NCI-H460 (cell line): ENCODE measurements at regions not wholly inside any gene's neighbourhood (a gene's known extent, or its start where the extent isn't known, plus 50 kb on each side); places are given as distances from the start of the nearest gene placed in this dataset.
A peak's percentile ranks its signal among the peaks of the same experiment; 100 is the strongest.
"Not testable (repeated sequence)": the region's sequence is repeated elsewhere in the genome, so short reads cannot be mapped to it uniquely, and the experiment has no call there.

Source experiments
- DNase-seq: peaks from one replicate; pipeline ENCODE4 v3.0.0-alpha.2; 2016; ENCODE audit warnings: low read depth; ENCODE audit errors: extremely low read depth

DNA sequence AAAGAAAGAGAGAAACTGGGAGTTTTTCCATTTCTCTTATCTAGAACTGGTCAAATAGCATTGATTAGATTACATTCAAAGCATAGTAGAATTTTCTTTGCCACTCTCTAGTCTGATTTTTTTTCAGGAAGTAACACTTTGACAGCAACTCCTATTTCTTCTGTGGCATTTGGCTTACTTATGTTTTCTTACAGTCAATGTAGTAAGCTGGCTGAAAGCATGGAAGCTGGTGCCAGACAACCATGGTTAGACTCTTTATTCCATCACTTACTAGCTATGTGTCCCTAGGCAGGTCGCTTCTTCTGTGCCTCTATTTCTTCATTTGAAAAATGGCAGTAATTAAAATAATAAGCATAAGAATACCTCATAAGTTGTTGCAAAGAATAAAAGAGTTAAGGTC lies 54.2 kb upstream of the OPRM1 start:
- DNase-seq: no peak

DNA sequence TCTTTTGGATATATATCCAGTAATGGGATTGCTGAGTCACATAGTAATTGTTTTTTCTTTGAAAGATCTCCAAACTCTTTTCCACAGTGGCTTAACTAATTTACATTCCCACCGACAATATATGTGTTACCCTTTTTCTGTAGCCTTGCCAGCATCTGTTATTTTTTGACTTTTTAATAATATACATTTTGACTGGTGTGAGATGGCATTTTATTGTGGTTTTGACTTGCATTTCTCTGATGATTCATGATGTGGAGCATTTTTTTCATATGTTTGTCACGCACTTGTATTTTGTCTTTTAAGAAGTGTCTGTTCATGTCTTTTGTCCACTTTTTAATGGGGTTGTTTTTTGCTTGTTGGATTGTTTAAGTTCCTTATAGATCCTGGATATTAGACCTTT lies 58.9 kb upstream of the OPRM1 start:
- no peak for DNase-seq

- DNase-seq: not testable (repeated sequence)
Measured at GRCh38 chr6:153978911-153979548, 60.0 kb upstream of the OPRM1 start.

DNA sequence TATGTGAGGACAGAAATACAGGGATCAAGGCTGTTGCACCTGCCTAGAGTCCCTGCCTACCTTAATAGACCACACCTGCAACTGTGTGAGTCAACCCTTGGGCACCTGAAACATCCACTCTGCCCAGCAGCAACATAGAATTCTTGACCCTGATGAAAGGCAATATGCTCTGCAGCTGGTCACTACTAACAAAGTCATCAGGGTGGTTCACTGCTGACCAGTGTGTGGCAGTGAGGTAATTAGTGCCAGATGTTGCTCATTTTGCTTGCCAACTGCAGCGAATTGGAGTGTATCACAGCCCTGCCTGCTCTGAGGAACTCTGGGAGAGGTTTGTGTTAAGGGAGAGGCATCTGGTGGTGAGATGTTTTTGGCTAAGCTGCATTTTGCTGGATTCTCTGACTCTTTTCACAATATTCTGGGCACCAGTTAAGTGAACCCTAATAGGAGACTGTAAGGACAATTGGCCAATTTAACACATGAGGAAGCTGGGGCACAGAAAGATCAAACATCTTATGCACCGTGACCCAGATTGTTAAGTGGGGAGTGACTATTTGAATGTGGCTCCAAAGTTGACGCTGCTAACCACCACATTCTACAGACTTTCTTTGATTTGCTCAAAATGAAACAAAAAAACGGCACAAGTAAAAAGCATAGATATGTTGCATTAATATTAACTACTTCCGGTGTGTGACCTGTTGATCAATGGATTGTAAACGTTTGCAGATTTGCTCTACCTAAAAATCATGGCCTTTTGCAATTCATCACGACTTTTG lies 61.9 kb upstream of the OPRM1 start:
- no peak for DNase-seq

- no peak for DNase-seq
Measured at GRCh38 chr6:153966001-153966400, 73.0 kb upstream of the OPRM1 start.

DNA sequence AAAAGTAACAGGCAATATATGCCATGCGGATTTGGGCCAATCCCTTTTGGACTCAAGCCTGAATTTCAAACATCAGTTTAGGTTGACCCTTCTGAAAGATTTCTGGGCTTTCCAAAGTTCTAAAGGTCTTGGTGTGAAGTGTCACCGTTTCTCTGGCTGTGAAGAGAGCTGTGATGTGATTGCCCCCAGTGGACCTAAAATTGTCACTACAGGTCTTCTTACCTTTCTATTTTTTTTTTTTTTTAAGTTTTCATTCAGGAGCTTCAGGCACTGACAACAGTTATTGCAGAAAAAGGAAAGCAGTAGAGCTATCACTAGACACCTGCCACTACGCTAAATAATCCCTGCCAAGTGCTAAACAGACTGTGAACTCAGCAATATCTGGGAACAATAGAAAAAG lies 75.7 kb upstream of the OPRM1 start:
- no peak for DNase-seq

GRCh38 chr6:153962555-153962954 lies 76.5 kb upstream of the OPRM1 start:
- no peak for DNase-seq

DNA sequence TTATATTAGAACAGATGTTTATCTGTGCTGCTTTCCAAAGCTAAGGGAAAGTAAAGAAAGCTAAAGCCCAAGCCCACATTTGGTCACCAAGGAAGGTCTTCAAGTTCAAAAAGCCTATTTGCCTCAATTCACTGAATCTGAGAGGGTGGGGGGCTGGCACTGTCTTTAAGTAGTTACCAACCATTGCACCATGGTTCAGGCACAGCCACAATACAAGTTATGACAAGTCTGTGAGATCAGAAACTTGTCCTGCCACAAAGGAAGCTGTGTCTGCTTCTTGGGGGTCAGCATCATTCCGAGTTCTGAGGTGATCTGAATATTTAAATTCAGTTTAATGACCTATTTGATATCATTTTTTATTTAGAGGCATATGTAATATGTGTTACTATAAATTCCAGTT lies 78.3 kb upstream of the OPRM1 start:
- no peak for DNase-seq

- no peak for DNase-seq
Measured at GRCh38 chr6:153960281-153960680, 78.8 kb upstream of the OPRM1 start.

- no peak for DNase-seq
Measured at GRCh38 chr6:153959276-153959675, 79.8 kb upstream of the OPRM1 start.

GRCh38 chr6:153958860-153959259 lies 80.2 kb upstream of the OPRM1 start:
- DNase-seq: no peak

- DNase-seq: no peak
Measured at GRCh38 chr6:153957394-153957793, 81.6 kb upstream of the OPRM1 start.

GRCh38 chr6:153956808-153957207 lies 82.2 kb upstream of the OPRM1 start:
- DNase-seq: no peak

- no peak for DNase-seq
Measured at GRCh38 chr6:153949616-153950015, 89.4 kb upstream of the OPRM1 start.

DNA sequence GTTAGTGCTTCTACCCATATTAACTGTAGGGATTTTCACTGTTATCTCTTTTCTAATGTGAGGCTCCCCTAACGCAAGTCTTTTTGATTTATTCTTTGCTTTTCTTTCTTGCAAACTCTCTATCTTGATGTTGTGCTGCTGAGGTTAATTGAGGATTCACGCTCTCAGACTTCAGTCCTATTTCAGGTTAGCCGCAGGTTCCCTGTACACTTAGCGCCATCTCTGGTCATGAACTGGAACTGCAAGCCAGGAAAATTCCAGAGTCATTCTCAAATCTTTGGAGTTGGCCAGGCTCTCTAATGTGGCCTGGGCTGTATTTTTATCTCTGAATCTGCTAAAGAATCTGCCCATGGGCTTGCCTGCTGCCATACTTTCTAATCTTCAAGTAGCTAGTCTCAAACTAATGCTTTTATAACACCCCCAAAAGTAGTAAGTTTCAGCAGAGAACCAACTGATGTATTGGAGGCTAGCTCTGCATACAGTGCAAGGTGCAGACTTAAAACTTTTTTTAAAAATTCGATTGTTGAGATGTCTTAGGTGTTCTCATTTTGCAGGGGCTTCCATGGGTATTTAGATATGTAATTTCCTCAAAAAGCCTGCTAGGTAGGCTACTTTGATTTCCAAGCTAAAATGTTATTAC lies 91.1 kb upstream of the OPRM1 start:
- DNase-seq: peak; percentile 25

GRCh38 chr6:153944201-153944600 lies 94.8 kb upstream of the OPRM1 start:
- no peak for DNase-seq

GRCh38 chr6:153942361-153942760 lies 96.7 kb upstream of the OPRM1 start:
- no peak for DNase-seq

DNA sequence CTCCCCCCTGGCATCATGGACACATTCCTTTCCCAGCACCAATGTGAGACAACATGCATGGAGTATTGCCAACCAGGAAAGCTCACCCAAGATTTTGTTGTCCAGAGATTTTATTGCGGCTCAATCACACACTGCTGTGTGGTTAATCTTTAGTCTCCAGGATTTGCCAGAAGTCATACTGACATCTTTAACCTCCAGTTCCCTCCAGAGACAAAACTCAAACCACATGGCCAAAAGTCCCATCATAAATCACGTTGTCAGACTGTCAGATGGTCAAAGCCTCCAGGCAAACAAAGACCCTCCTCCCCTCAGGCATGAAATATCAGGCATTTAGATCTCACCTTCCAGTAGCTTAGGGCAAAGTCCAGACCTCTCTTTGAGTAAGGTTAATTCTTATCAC lies 97.3 kb upstream of the OPRM1 start:
- DNase-seq: no peak

DNA sequence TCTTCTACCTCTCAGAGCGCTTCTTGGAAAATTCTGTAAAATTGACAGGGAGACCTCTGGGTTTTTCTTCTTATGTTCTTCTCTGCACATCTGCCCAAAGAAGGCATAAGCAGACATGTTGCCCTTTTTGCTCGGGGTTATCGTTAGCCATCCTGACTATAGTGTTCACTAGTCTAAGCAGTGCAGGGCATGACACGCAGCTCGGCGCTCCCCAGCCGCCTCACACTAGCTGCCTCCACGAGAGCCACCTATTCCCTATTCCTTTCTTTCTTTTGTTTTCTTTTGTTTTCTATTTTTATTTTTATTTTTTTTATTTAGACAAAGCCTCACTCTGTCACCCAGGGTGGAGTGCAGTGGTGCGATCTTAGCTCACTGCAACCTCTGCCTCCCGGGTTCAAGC lies 100.2 kb upstream of the OPRM1 start:
- no peak for DNase-seq

- DNase-seq: no peak
Measured at GRCh38 chr6:153931431-153931830, 107.6 kb upstream of the OPRM1 start.

- no peak for DNase-seq
Measured at GRCh38 chr6:153927867-153928266, 111.2 kb upstream of the OPRM1 start.
